H1 (cell line): ENCODE measurements at regions not wholly inside any gene's neighbourhood (a gene's known extent, or its start where the extent isn't known, plus 50 kb on each side); places are given as distances from the start of the nearest gene placed in this dataset.

Experiments
- CTCF ChIA-PET: fragments of 300-600 bp; sonication (Branson Sonifier 250); formaldehyde crosslinking; loops from one replicate; lab custom pipeline; 2021; ENCODE audit not compliant: partially characterized antibody; lab: Charles Lee
- POLR2A ChIA-PET: fragments of 300-600 bp; sonication (Branson Sonifier 250); formaldehyde crosslinking; loops from one replicate; lab custom pipeline; 2021; ENCODE audit warnings: inconsistent platforms; ENCODE audit not compliant: partially characterized antibody; lab: Charles Lee
- DNase-seq, 2 experiments: peaks; one replicate each; pipeline versions ENCODE4 v3.0.0 to v3.0.0-alpha.2; 2010 to 2022; ENCODE audit warnings: low spot score in 2 of 2, low read depth in 1 of 2, mixed read lengths in 1 of 2
- FAIRE-seq: peaks from 2 replicates; lab custom pipeline; 2011; peaks lifted over from hg19 to GRCh38; lab: Jason Lieb, UNC
- H2AFZ ChIP-seq: 2 replicates; pipeline ENCODE4 v1.8.1; 2012; ENCODE audit warnings: low read length, inconsistent platforms
- H2AK5ac ChIP-seq: 2 replicates; pipeline ENCODE4 v1.6.1; 2013; ENCODE audit warnings: low read depth, low read length
- H2BK120ac ChIP-seq: replicated peaks from 2 replicates; pipeline ENCODE3; 2013; ENCODE audit warnings: low read depth, low read length, inconsistent platforms
- H2BK12ac ChIP-seq: 2 replicates; pipeline ENCODE4 v1.6.1; 2013; ENCODE audit warnings: low read depth, low read length
- H2BK15ac ChIP-seq: 2 replicates; pipeline ENCODE4 v1.6.1; 2013; ENCODE audit warnings: low read length
- H2BK20ac ChIP-seq: 2 replicates; pipeline ENCODE4 v1.6.1; 2013; ENCODE audit warnings: low read length
- H2BK5ac ChIP-seq: 2 replicates; pipeline ENCODE4 v1.6.1; 2013; ENCODE audit warnings: low read depth, low read length
- H3K14ac ChIP-seq: 2 replicates; pipeline ENCODE4 v1.6.1; 2013; ENCODE audit warnings: inconsistent platforms; ENCODE audit not compliant: insufficient read length
- H3K18ac ChIP-seq: 2 replicates; pipeline ENCODE4 v1.6.1; 2013; ENCODE audit warnings: low read length; ENCODE audit errors: extremely low read depth
- H3K23ac ChIP-seq: 2 replicates; pipeline ENCODE4 v1.6.1; 2013; ENCODE audit warnings: inconsistent platforms; ENCODE audit not compliant: insufficient read length
- H3K23me2 ChIP-seq: 2 replicates; pipeline ENCODE4 v1.6.1; 2013; ENCODE audit warnings: low read depth, low read length
- H3K27ac ChIP-seq: 2 replicates; pipeline ENCODE4 v1.6.1; 2011; ENCODE audit warnings: low read depth, low read length, inconsistent platforms
- H3K27me3 ChIP-seq, 4 experiments: replicated peaks in 1 of 4; 1 replicate in 1 of 4; 2 replicates in 3 of 4; pipeline versions ENCODE4 v1.6.1 to v1.8.1; 2011 to 2013; ENCODE audit warnings: low read length in 3 of 4, mild to moderate bottlenecking in 3 of 4, inconsistent platforms in 2 of 4, mixed read lengths in 2 of 4, moderate library complexity in 1 of 4; ENCODE audit not compliant: control insufficient read depth in 3 of 4, insufficient read depth in 3 of 4; ENCODE audit errors: extremely low read depth in 1 of 4
- H3K36me3 ChIP-seq, 4 experiments: 2 replicates each; pipeline versions ENCODE4 v1.6.1 to v1.8.1; 2011 to 2013; ENCODE audit warnings: mild to moderate bottlenecking in 4 of 4, low read length in 3 of 4, moderate library complexity in 2 of 4, control low read depth in 1 of 4, inconsistent platforms in 1 of 4; ENCODE audit not compliant: insufficient read depth in 4 of 4, control insufficient read depth in 2 of 4
- H3K4ac ChIP-seq: replicated peaks from 2 replicates; pipeline ENCODE3; 2013; ENCODE audit warnings: low read length, low read depth, mixed read lengths, inconsistent platforms; ENCODE audit not compliant: insufficient read length
- H3K4me1 ChIP-seq, 4 experiments: replicated peaks in 1 of 4; 1 replicate in 1 of 4; 2 replicates in 3 of 4; pipeline versions ENCODE4 v1.6.1 to v1.8.1; 2011 to 2013; ENCODE audit warnings: low read length in 3 of 4, inconsistent platforms in 2 of 4, mixed read lengths in 1 of 4; ENCODE audit not compliant: insufficient read depth in 4 of 4, control insufficient read depth in 3 of 4
- H3K4me2 ChIP-seq, 2 experiments: 2 replicates each; pipeline versions ENCODE4 v1.6.1 to v1.8.1; 2011 to 2013; ENCODE audit warnings: low read depth in 2 of 2, low read length in 2 of 2, control low read depth in 1 of 2, inconsistent platforms in 1 of 2, mild to moderate bottlenecking in 1 of 2; ENCODE audit not compliant: insufficient read depth in 1 of 2
- H3K4me3 ChIP-seq, 4 experiments: fragments of 200-600, 300-600 bp in 1 of 4; sonication (generic), shearing (Covaris generic), sonication (Bioruptor Twin) in 1 of 4; 2 replicates each; pipeline versions ENCODE4 v1.5.1 to v1.8.1; 2011 to 2016; ENCODE audit warnings: low read length in 4 of 4, low read depth in 3 of 4, control low read depth in 2 of 4, inconsistent platforms in 2 of 4, mild to moderate bottlenecking in 2 of 4, mixed read lengths in 1 of 4, moderate library complexity in 1 of 4; ENCODE audit not compliant: insufficient read depth in 2 of 4; ENCODE audit errors: extremely low read depth in 1 of 4
- H3K56ac ChIP-seq: replicated peaks from 2 replicates; pipeline ENCODE3; 2013; ENCODE audit warnings: low read depth, mild to moderate bottlenecking, mixed read lengths, low read length, inconsistent platforms; ENCODE audit not compliant: insufficient read length
- H3K79me1 ChIP-seq: 2 replicates; pipeline ENCODE4 v1.6.1; 2013; ENCODE audit warnings: low read depth, low read length, control low read depth
- H3K79me2 ChIP-seq, 2 experiments: 2 replicates each; pipeline versions ENCODE4 v1.6.1 to v1.8.1; 2012 to 2013; ENCODE audit warnings: low read length in 2 of 2, mild to moderate bottlenecking in 2 of 2, inconsistent platforms in 1 of 2; ENCODE audit not compliant: insufficient read depth in 2 of 2, control insufficient read depth in 1 of 2
- H3K9ac ChIP-seq, 4 experiments: replicated peaks in 1 of 4; 1 replicate in 1 of 4; 2 replicates in 3 of 4; pipeline versions ENCODE4 v1.6.1 to v1.8.1; 2011 to 2013; ENCODE audit warnings: low read depth in 3 of 4, low read length in 3 of 4, control low read depth in 2 of 4, mild to moderate bottlenecking in 2 of 4, moderate library complexity in 2 of 4, inconsistent platforms in 1 of 4; ENCODE audit errors: extremely low read depth in 1 of 4
- H3K9me3 ChIP-seq, 2 experiments: 2 replicates each; pipeline versions ENCODE4 v1.6.1 to v1.8.1; 2012 to 2013; ENCODE audit warnings: mild to moderate bottlenecking in 2 of 2, moderate library complexity in 2 of 2, control low read depth in 1 of 2, inconsistent platforms in 1 of 2, low read depth in 1 of 2, low read length in 1 of 2, mixed read lengths in 1 of 2; ENCODE audit not compliant: insufficient read depth in 2 of 2
- H4K20me1 ChIP-seq, 2 experiments: replicated peaks in 1 of 2; 2 replicates each; pipeline versions ENCODE3 to v1.8.1; 2011 to 2013; ENCODE audit warnings: inconsistent platforms in 2 of 2, low read length in 2 of 2, mild to moderate bottlenecking in 1 of 2; ENCODE audit not compliant: insufficient read depth in 2 of 2, control insufficient read depth in 1 of 2
- H4K5ac ChIP-seq: 2 replicates; pipeline ENCODE4 v1.6.1; 2013; ENCODE audit warnings: low read length, low read depth, mixed read lengths, inconsistent platforms; ENCODE audit not compliant: insufficient read length
- H4K8ac ChIP-seq: 2 replicates; pipeline ENCODE4 v1.8.0; 2013; ENCODE audit warnings: mild to moderate bottlenecking, moderate library complexity, low read length, inconsistent platforms; ENCODE audit not compliant: insufficient read depth; ENCODE audit errors: extremely low read depth
- H4K91ac ChIP-seq: replicated peaks from 2 replicates; pipeline ENCODE3; 2013; ENCODE audit warnings: low read length, mixed read lengths, inconsistent platforms; ENCODE audit not compliant: insufficient read length
- SRF ChIP-seq: IDR thresholded peaks from 2 replicates; pipeline ENCODE4 v1.6.1; 2011; ENCODE audit warnings: mild to moderate bottlenecking, low read depth, low read length, moderate library complexity
- TCF12 ChIP-seq: IDR thresholded peaks from 2 replicates; pipeline ENCODE4 v1.6.1; 2011; ENCODE audit warnings: low read depth, mild to moderate bottlenecking, low read length
- WGBS, 2 experiments: shearing (Covaris generic) in 1 of 2; methylation state at CpG; one replicate each; pipeline versions ENCODE4 v1.1.6 to v1.1.7; 2013 to 2015; ENCODE audit warnings: low lambda C conversion rate in 2 of 2, mixed read lengths in 2 of 2, inconsistent platforms in 1 of 2, low coverage in 1 of 2, missing lambda C conversion rate in 1 of 2; ENCODE audit not compliant: insufficient replicate concordance in 2 of 2, insufficient coverage in 1 of 2, insufficient read length in 1 of 2; ENCODE audit errors: extremely low coverage in 1 of 2, missing lambda C conversion rate in 1 of 2; 5-methylcytosine and 5-hydroxymethylcytosine counted together

DNA sequence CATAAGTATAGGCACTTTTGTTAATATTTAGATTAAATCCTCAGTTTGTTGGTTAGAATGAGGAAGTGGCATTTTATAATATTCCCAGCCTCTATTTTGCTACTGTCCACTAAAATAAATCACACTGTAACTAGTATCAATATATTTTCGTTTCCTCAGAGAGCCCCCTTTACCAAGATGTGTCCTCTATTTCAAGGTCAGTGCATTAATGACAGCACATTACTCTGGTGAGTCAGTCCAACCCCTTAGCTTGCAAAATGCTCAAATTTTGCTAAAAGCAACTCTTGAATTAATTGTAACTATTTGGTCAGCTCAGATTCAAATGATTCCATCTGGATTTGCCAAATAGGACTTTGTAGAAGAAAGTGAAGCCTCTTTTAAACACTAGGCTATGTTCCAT is 199.3 kb downstream of the PDHA2 start:
- H3K36me3 ChIP-seq, result no peaks in the 10 kb centered on the region
- no peak overlapping the region for H3K18ac ChIP-seq
- ChIA-PET CTCF (interaction anchor here (1.4 kb wide), 1 partner anchor 13 kb away, joined by 4 read pairs; no protein-coding TSS in a partner anchor), POLR2A (no interaction called here)
- H3K27ac ChIP-seq, result no peak overlapping the region
- H4K8ac ChIP-seq, result no peak overlapping the region
- H3K4me2 ChIP-seq, result no peak overlapping the region
- no peak overlapping the region for H2BK15ac ChIP-seq
- WGBS, 2 experiments, result 90% methylated on average over 1 of the region's 1 CpG; no CpG with 5 or more reads in 1 of the 2 experiments
- H2BK20ac ChIP-seq, result no peak overlapping the region
- H3K9me3 ChIP-seq, result no peaks in the 10 kb centered on the region
- no peak overlapping the region for H2BK5ac ChIP-seq
- H4K5ac ChIP-seq, result no peak overlapping the region
- H3K9ac ChIP-seq, result no peak overlapping the region
- DNase-seq (no peak), FAIRE-seq (no peak)
- no peak overlapping the region for H3K23ac ChIP-seq
- no peaks in the 10 kb centered on the region for H3K27me3 ChIP-seq
- no peak overlapping the region for H2BK12ac ChIP-seq
- H3K23me2 ChIP-seq, result no peaks in the 10 kb centered on the region
- no peak overlapping the region for H3K14ac ChIP-seq
- H2AFZ ChIP-seq, result no peak overlapping the region
- TF ChIP-seq SRF, result no peak
- TF ChIP-seq TCF12, result no peak
- H3K4me1 ChIP-seq, result no peaks in the 10 kb centered on the region
- H4K91ac ChIP-seq, result no peak overlapping the region
- H3K4me3 ChIP-seq, result no peak overlapping the region
- H3K79me1 ChIP-seq, result no peaks in the 10 kb centered on the region
- H4K20me1 ChIP-seq, result no peaks in the 10 kb centered on the region
- no peak overlapping the region for H2AK5ac ChIP-seq
- H3K56ac ChIP-seq, result no peak overlapping the region
- no peak overlapping the region for H3K4ac ChIP-seq
- H2BK120ac ChIP-seq, result no peak overlapping the region
- no peaks in the 10 kb centered on the region for H3K79me2 ChIP-seq
